ENCODE measurements at regions not wholly inside any gene's neighbourhood (a gene's known extent, or its start where the extent isn't known, plus 50 kb on each side); places are given as distances from the start of the nearest gene placed in this dataset.

DNA sequence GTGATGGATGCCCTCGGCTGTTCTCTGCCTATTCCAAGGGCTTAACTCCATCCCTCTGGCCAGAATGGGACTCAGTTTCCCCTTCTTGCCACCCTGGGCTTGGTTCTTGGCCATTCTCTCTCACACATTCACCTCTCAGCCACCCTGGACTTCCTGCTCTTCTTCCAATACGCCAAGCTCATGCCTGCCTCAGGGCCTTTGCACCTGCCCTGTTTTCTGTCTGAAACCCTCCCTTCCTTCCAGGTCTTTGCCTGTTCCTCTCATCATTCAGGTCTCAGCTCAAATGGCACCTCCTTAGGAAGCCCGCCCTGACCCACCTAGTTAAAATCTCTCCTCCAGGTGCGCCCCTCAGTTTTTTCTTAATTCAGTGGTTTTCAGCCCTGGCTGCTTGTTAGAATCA, 76.6 kb upstream of the TP53I11 start:
- no peak overlapping the region for H2AFZ ChIP-seq (ENCODE audit: low read depth, low read length)
- H3K27me3 ChIP-seq (ENCODE audit: control insufficient read depth in 2 of 2, insufficient read depth in 2 of 2, low read length in 2 of 2): peaks cover 0 to 5% of the 10 kb centered on the region in 2 experiments
- no peaks in the 10 kb centered on the region for H3K9me3 ChIP-seq (replicated peaks; ENCODE audit: control insufficient read depth, insufficient read depth, low read length)
- no peaks in the 10 kb centered on the region for H3K36me3 ChIP-seq (ENCODE audit: control insufficient read depth in 2 of 2, extremely low read depth in 1 of 2, insufficient read depth in 2 of 2, low read length in 2 of 2)
- dilution Hi-C loops (cut with MboI; ENCODE audit: extremely low pct_ligation_motif_present, low sequenced_read_pairs) (no loop called here), intact Hi-C loops (cut with micrococcal nuclease) (loop anchor here (2.0 kb wide), 1 partner anchor 75 kb away; no protein-coding TSS in a partner anchor)
- no peak overlapping the region for H3K9ac ChIP-seq (replicated peaks; ENCODE audit: extremely low read depth, insufficient read depth, low read length)
- no peaks in the 10 kb centered on the region for H3K79me2 ChIP-seq (ENCODE audit: control insufficient read depth, insufficient read depth, low read length)
- no peak overlapping the region for H3K4me2 ChIP-seq (ENCODE audit: insufficient read depth, low read length)
- CTCF ChIA-PET: interaction anchor here (0.7 to 2.3 kb wide), 6 partner anchors 10 to 91 kb away, joined by 3 to 20 read pairs (median 4); no protein-coding TSS in a partner anchor
- no peaks in the 10 kb centered on the region for H4K20me1 ChIP-seq (replicated peaks; ENCODE audit: control insufficient read depth, extremely low read depth, insufficient read depth, low read length)
- no peak for FAIRE-seq
- no TSS peak for BruUV-seq (replicated peaks)
- POLR2A ChIA-PET: no interaction called here
- no peak overlapping the region for H3K27ac ChIP-seq (ENCODE audit: insufficient read depth, low read depth, low read length)
- DNase-seq (ENCODE audit: low read depth, low spot score): no peak
- H3K4me1 ChIP-seq (ENCODE audit: control insufficient read depth, extremely low read depth, insufficient read depth, low read length): peaks cover 14% of the 10 kb centered on the region
- TF ChIP-seq POLR2AphosphoS5 (IDR thresholded peaks at IDR 0.05; ENCODE audit: insufficient read depth, low read depth, low read length) (no peak), JUN (IDR thresholded peaks at IDR 0.05; ENCODE audit: borderline replicate concordance, insufficient read depth, insufficient read length, low read depth) (no peak), EZH2 (IDR thresholded peaks at IDR 0.05; ENCODE audit: borderline replicate concordance, low read depth, low read length, severe bottlenecking) (no peak), MYC (IDR thresholded peaks at IDR 0.05; ENCODE audit: low read depth, low read length) (no peak), GATA2 (IDR thresholded peaks at IDR 0.05; ENCODE audit: insufficient read depth, insufficient read length, low read depth, low read length) (no peak), POLR2A (IDR thresholded peaks at IDR 0.05; ENCODE audit: low read depth, low read length) (no peak), FOS (IDR thresholded peaks at IDR 0.05; ENCODE audit: borderline replicate concordance, insufficient read depth, low read length) (no peak)
- TF ChIP-seq, protein P1, sequence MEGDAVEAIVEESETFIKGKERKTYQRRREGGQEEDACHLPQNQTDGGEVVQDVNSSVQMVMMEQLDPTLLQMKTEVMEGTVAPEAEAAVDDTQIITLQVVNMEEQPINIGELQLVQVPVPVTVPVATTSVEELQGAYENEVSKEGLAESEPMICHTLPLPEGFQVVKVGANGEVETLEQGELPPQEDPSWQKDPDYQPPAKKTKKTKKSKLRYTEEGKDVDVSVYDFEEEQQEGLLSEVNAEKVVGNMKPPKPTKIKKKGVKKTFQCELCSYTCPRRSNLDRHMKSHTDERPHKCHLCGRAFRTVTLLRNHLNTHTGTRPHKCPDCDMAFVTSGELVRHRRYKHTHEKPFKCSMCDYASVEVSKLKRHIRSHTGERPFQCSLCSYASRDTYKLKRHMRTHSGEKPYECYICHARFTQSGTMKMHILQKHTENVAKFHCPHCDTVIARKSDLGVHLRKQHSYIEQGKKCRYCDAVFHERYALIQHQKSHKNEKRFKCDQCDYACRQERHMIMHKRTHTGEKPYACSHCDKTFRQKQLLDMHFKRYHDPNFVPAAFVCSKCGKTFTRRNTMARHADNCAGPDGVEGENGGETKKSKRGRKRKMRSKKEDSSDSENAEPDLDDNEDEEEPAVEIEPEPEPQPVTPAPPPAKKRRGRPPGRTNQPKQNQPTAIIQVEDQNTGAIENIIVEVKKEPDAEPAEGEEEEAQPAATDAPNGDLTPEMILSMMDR (IDR thresholded peaks at IDR 0.05; ENCODE audit: extremely low read depth in 1 of 2, insufficient read depth in 1 of 2, low read depth in 1 of 2, low read length in 2 of 2): no peak
- TF ChIP-seq, protein P2, sequence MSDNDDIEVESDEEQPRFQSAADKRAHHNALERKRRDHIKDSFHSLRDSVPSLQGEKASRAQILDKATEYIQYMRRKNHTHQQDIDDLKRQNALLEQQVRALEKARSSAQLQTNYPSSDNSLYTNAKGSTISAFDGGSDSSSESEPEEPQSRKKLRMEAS (IDR thresholded peaks at IDR 0.05; ENCODE audit: insufficient read depth, insufficient read length): no peak
- H3K9me1 ChIP-seq (replicated peaks; ENCODE audit: control insufficient read depth, extremely low read depth, insufficient read depth, low read length): no peaks in the 10 kb centered on the region
- H3K4me3 ChIP-seq (replicated peaks in 1 of 3; ENCODE audit: insufficient read depth in 1 of 3, low read depth in 1 of 3, low read length in 3 of 3): no peak overlapping the region
